GM13977 (cell line): ENCODE measurements at regions not wholly inside any gene's neighbourhood (a gene's known extent, or its start where the extent isn't known, plus 50 kb on each side); places are given as distances from the start of the nearest gene placed in this dataset.

Experiments
- DNase-seq: peaks from one replicate; pipeline ENCODE4 v3.0.0; 2012; ENCODE audit warnings: low spot score
- CTCF ChIP-seq: IDR thresholded peaks from 2 replicates; pipeline ENCODE4 v1.5.1; 2012; ENCODE audit warnings: mild to moderate bottlenecking, control low read depth; ENCODE audit not compliant: insufficient read depth; ENCODE audit errors: extremely low read depth, missing control alignments
- in situ Hi-C: fragments of 300-500 bp; cut with MboI; formaldehyde crosslinking; loops from one replicate; pipeline ENCODE4 v1.12.0; 2022; ENCODE audit warnings: low sequenced_read_pairs, low pct_unique_long_range_greater_than_20kb, mixed read lengths, inconsistent platforms; ENCODE audit not compliant: unreplicated experiment

- no peak for DNase-seq
- in situ Hi-C loops: no loop called here
Measured at GRCh38 chr6:29884261-29884660, 56.6 kb downstream of the HLA-G start.

GRCh38 chr6:29886701-29887100, 55.6 kb upstream of the HLA-A start:
- TF ChIP-seq CTCF: no peak
- in situ Hi-C loops: loop anchor here (5.0 kb wide), 1 partner anchor 56 kb away; the partner anchor contains the start of gene HLA-A
- no peak for DNase-seq

More at GRCh38 chr6:29884261-29884660, 56.6 kb downstream of the HLA-G start:
- TF ChIP-seq CTCF: no peak

GRCh38 chr6:29887330-29887818, 55.0 kb upstream of the HLA-A start:
- peak; percentile 59 for DNase-seq
- in situ Hi-C loops: loop anchor here (5.0 kb wide), 1 partner anchor 55 kb away; the partner anchor contains the start of gene HLA-A
- no peak for TF ChIP-seq CTCF

- in situ Hi-C loops: loop anchor here (5.0 kb wide), 1 partner anchor 54 kb away; the partner anchor contains the start of gene HLA-A
- DNase-seq: peak; percentile 85
Measured at GRCh38 chr6:29887819-29888776, 54.2 kb upstream of the HLA-A start.

More at GRCh38 chr6:29887819-29888776, 54.2 kb upstream of the HLA-A start:
- TF ChIP-seq CTCF: no peak
